Superior temporal gyrus (tissue), 1 donor: ENCODE measurements at regions not wholly inside any gene's neighbourhood (a gene's known extent, or its start where the extent isn't known, plus 50 kb on each side); places are given as distances from the start of the nearest gene placed in this dataset.

ENCODE experiments used
- DNase-seq: peaks from one replicate; pipeline ENCODE4 v3.0.0-alpha.2; 2016; ENCODE audit errors: extremely low spot score

DNA sequence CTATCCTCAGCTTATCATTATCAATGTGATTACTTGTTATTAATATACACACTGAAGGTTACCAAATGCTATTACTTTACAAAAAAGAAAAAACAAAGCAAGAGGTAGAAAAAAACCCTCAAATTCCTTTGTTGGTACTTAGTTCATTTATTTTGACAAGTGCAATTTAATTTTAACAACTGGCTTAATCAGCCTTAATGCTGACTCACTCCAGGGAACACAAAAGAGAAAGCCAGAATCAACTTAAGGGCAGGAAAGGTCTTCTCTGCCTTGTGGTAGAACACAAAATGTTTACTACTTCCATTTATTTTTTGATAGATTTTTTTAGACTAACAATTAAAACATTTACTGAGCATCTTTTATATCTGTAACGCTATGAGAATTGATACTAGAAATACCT, 417.1 kb downstream of the PCDH17 start:
- DNase-seq: no peak

- no peak for DNase-seq
These were observed 419.9 kb downstream of the PCDH17 start for GRCh38 chr13:58051396-58051795.

- no peak for DNase-seq
These were observed 420.3 kb downstream of the PCDH17 start for GRCh38 chr13:58051807-58052375.

DNA sequence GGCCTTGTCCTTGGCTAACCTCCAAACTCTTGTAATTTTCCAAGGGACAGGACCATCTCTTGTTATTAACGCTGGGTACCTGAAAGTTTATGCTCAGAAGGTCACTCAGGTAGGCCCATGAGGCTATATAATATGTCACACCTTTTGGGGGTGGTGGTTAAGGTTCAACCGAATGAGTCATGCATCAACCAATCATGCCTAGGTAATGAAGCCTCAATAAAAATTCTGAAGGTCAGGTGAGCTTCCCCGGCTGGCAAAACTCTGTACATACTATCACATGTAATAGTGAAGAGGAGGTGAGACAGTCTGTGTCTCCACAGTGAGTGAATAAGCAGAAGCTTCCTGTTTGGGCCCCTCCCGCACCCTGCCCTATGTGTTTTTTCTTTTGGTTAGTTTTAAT, 424.9 kb downstream of the PCDH17 start:
- DNase-seq: no peak

GRCh38 chr13:58059624-58060023, 428.1 kb downstream of the PCDH17 start:
- no peak for DNase-seq

- DNase-seq: no peak
These were observed 449.3 kb downstream of the PCDH17 start for GRCh38 chr13:58080806-58081205.

DNA sequence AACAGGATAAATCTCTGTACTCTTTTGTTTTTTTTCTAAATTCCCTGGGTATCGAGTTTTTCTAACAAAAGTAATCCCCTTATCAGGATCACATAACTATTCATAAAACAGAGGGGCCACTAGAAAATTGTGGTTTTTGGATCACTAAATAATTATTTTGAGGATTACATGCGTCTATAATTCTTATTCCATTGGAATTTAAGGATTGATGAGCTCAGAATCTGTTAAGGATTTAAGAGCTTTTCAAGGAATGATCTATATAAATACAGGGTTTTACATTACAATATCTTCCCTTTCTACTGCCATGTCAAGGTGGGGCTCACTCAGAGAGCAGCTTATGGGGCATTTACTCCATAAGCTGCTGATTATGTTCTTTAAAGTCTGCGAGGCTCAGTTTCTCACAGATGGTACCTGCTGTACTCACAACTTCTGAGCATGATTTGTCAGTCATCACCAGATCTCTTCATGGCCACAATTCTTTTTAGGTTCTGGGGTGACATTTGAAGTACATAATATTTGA, 449.8 kb downstream of the PCDH17 start:
- DNase-seq: no peak

GRCh38 chr13:58083064-58083463, 451.5 kb downstream of the PCDH17 start:
- no peak for DNase-seq

- DNase-seq: no peak
These were observed 453.7 kb downstream of the PCDH17 start for GRCh38 chr13:58085274-58085673.

GRCh38 chr13:58085819-58086218, 454.3 kb downstream of the PCDH17 start:
- DNase-seq: no peak

- DNase-seq: no peak
These were observed 456.0 kb downstream of the PCDH17 start for GRCh38 chr13:58087566-58087965.

DNA sequence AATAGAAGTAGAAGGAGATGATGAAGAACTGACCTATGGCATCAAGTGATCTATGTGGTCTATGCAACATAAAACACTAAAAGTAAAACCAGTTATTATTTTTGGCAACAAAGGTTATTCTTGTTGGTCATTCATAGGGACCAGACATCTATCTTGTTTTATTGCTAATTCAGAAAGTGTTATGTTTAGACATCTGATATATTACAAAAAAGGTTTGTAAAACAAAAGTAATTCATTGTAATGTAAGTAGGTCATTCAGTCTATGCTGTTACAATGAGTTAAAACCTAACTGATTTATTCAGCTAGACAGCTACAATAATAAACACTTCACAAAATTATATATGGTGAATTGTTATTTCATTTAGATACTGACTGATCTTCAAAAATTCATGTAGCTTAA, 461.9 kb downstream of the PCDH17 start:
- DNase-seq: no peak

GRCh38 chr13:58097831-58098230, 466.3 kb downstream of the PCDH17 start:
- DNase-seq: no peak

GRCh38 chr13:58119351-58119750, 487.8 kb downstream of the PCDH17 start:
- DNase-seq: no peak

DNA sequence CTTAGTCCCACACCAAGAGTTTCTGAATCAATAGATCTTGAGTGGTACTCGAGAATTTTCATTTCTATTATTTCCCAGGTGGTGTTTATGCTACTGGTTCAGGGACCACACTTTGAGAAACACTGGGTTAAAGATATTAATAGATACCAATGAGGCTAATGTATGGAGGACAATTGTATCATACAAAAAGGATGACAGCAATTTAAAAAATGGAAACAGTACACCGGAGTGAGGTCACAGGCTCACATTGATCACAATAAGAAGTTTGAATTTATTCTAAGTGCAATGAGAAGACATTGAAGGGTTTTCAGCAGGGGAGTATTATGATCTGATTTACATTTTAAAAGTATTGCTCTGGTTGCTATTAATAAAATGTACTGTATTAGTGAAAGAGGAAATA, 488.3 kb downstream of the PCDH17 start:
- no peak for DNase-seq

- no peak for DNase-seq
These were observed 495.0 kb downstream of the PCDH17 start for GRCh38 chr13:58126496-58126895.

DNA sequence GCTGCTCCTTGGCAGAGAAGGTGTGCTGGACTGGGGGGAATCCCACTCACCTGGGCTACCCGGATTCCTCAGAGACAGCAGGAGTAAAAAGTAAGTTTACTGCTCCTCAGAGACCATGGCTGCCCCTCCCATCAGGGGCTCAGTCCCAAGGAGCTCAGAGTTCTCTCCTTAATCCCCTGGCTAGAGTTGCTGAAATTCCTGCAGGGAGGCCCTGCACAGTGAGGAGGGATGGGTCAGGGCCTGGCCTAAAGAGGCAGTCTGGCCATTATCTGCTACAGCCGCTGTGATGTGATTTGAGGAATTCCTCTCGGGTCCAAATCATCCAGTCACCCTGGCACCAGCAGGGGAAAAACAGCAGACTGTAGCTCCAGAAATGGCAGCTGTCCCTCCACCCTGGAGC, 502.5 kb downstream of the PCDH17 start:
- DNase-seq: no peak

DNA sequence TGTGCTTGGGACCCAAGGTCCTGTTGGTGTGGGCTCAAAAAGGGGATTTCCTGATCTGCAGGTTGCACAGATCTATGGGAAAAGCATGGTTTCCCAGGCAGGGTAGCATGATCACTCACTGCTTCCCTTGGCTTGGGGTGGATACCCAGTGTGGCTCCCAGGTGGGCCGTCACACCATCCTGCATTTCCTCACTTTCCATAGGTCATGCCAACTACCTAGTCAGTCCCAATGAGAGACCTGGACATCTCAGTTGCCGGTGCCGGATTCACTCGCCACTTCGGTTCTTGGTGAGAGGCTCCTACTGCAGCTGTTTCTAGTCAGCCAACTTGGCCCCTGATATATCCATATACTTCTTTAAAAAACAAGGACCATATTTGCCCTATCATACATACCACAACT, 503.0 kb downstream of the PCDH17 start:
- DNase-seq: no peak

DNA sequence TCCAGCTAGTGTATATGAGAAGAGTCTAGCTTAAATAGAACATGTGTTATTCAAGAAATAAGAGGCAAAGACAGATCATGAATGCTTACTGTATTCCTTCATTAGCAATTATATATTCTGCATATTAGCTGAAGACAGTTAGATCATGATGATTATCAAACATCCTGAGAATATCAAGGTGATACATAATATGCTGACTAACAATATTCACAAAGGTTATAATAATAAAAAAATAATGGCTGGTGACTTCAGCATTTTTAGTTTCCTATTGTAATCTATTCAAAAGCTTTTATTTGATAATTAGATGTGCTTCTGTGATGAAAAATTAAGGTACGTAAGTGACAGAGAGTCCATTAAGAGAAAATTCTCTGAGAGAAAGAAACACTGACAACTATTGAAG, 511.4 kb downstream of the PCDH17 start:
- no peak for DNase-seq

DNA sequence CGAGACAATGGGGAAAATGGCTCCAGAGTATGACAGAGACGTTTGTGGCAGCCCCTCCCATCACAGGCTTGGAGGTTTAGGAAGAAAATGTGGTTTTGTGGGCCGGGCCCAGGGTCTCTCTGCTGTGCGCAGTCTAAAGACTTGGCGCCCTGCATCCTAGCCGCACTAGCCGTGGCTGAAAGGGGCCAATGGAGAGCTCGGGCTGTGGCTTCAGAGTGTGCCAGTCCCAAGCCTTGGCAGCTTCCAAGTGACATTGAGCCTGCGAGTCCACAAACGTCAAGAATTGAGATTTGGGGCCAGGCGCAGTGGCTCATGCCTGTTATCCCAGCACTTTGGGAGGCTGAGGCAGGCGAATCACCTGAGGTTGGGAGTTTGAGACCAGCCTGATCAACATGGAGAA, 513.1 kb downstream of the PCDH17 start:
- no peak for DNase-seq

- DNase-seq: no peak
These were observed 519.9 kb downstream of the PCDH17 start for GRCh38 chr13:58151452-58151851.

- DNase-seq: no peak
These were observed 529.4 kb downstream of the PCDH17 start for GRCh38 chr13:58160980-58161379.

GRCh38 chr13:58165617-58166016, 534.1 kb downstream of the PCDH17 start:
- no peak for DNase-seq

DNA sequence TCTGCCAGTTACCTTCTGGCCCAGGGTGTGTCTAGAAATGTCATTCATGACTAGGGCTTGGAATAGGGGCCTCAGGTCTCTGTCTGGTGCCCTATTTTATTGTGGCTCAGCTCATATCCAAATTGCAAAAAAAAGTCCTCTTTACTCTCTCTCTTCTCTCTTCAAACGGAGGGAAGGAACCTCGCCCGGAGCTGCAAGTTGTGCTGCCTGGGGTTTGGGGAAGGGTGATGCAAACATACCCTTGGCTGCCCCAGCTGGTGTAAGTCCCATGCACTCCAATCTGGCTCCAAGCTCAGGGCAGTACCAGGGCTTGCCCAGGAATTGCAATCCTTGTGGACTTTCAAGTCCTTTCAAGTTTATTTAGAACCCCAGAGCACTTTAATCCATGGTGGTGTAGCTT, 549.6 kb downstream of the PCDH17 start:
- DNase-seq: no peak
